GM19099 (cell line): ENCODE measurements at regions not wholly inside any gene's neighbourhood (a gene's known extent, or its start where the extent isn't known, plus 50 kb on each side); places are given as distances from the start of the nearest gene placed in this dataset.

Source experiments
- POLR2A ChIP-seq: IDR thresholded peaks from 3 replicates; pipeline ENCODE4 v1.6.1; 2011; ENCODE audit warnings: low read depth; ENCODE audit not compliant: insufficient read length; ENCODE audit errors: extremely low read depth

- TF ChIP-seq POLR2A, result no peak
Observed at GRCh38 chr13:104414771-104415170, 1348.6 kb upstream of the SLC10A2 start.

- no peak for TF ChIP-seq POLR2A
Observed at GRCh38 chr13:104414181-104414580, 1348.0 kb upstream of the SLC10A2 start.

- TF ChIP-seq POLR2A, result no peak
Observed at GRCh38 chr13:104411141-104411765, 1345.0 kb upstream of the SLC10A2 start.

- no peak for TF ChIP-seq POLR2A
Observed at GRCh38 chr13:104408733-104409132, 1342.5 kb upstream of the SLC10A2 start.

- no peak for TF ChIP-seq POLR2A
Observed at GRCh38 chr13:104404325-104404724, 1338.1 kb upstream of the SLC10A2 start.

GRCh38 chr13:104389691-104390090 lies 1323.5 kb upstream of the SLC10A2 start:
- TF ChIP-seq POLR2A, result no peak

- TF ChIP-seq POLR2A, result no peak
Observed at GRCh38 chr13:104387510-104387909, 1321.3 kb upstream of the SLC10A2 start.

- no peak for TF ChIP-seq POLR2A
Observed at GRCh38 chr13:104385404-104385803, 1319.2 kb upstream of the SLC10A2 start.

GRCh38 chr13:104382951-104383350 lies 1316.7 kb upstream of the SLC10A2 start:
- TF ChIP-seq POLR2A, result no peak

- TF ChIP-seq POLR2A, result no peak
Observed at GRCh38 chr13:104376588-104376987, 1310.4 kb upstream of the SLC10A2 start.

GRCh38 chr13:104375614-104376013 lies 1309.4 kb upstream of the SLC10A2 start:
- no peak for TF ChIP-seq POLR2A

- no peak for TF ChIP-seq POLR2A
Observed at GRCh38 chr13:104372095-104372655, 1306.0 kb upstream of the SLC10A2 start.

GRCh38 chr13:104365430-104365829 lies 1299.2 kb upstream of the SLC10A2 start:
- TF ChIP-seq POLR2A, result no peak

- TF ChIP-seq POLR2A, result no peak
Observed at GRCh38 chr13:104357672-104358354, 1291.6 kb upstream of the SLC10A2 start.

GRCh38 chr13:104357174-104357573 lies 1291.0 kb upstream of the SLC10A2 start:
- TF ChIP-seq POLR2A, result no peak

GRCh38 chr13:104355041-104355670 lies 1288.9 kb upstream of the SLC10A2 start:
- TF ChIP-seq POLR2A, result no peak
